ENCODE measurements at regions not wholly inside any gene's neighbourhood (a gene's known extent, or its start where the extent isn't known, plus 50 kb on each side); places are given as distances from the start of the nearest gene placed in this dataset.
"Not testable (repeated sequence)": the region's sequence is repeated elsewhere in the genome, so short reads cannot be mapped to it uniquely, and the experiment has no call there.

- not testable (repeated sequence) for H3K27ac ChIP-seq, H3K4me3 ChIP-seq
Observed at GRCh38 chr1:120609015-120609573, 114.7 kb upstream of the NBPF26 start.

- H3K4me3 ChIP-seq, H3K27ac ChIP-seq: not testable (repeated sequence)
Observed at GRCh38 chr1:120609834-120610233, 113.9 kb upstream of the NBPF26 start.

GRCh38 chr1:120614931-120615639 lies 108.7 kb upstream of the NBPF26 start:
- H3K4me3 ChIP-seq = not testable (repeated sequence)

GRCh38 chr1:120617493-120617892 lies 106.3 kb upstream of the NBPF26 start:
- H3K4me3 ChIP-seq, H3K27ac ChIP-seq: not testable (repeated sequence)

More at GRCh38 chr1:120614931-120615639, 108.7 kb upstream of the NBPF26 start:
- H3K27ac ChIP-seq = not testable (repeated sequence)

- H3K27ac ChIP-seq, H3K4me3 ChIP-seq: not testable (repeated sequence)
Observed at GRCh38 chr1:120619867-120620692, 103.7 kb upstream of the NBPF26 start.

GRCh38 chr1:120620693-120620969 lies 103.1 kb upstream of the NBPF26 start:
- not testable (repeated sequence) for H3K4me3 ChIP-seq, H3K27ac ChIP-seq

GRCh38 chr1:120621278-120621677 lies 102.5 kb upstream of the NBPF26 start:
- H3K4me3 ChIP-seq, H3K27ac ChIP-seq: not testable (repeated sequence)

- H3K4me3 ChIP-seq, H3K27ac ChIP-seq: not testable (repeated sequence)
Observed at GRCh38 chr1:120623539-120623938, 100.2 kb upstream of the NBPF26 start.

GRCh38 chr1:120624565-120625064 lies 99.1 kb upstream of the NBPF26 start:
- not testable (repeated sequence) for H3K4me3 ChIP-seq, H3K27ac ChIP-seq

- H3K4me3 ChIP-seq, H3K27ac ChIP-seq: not testable (repeated sequence)
Observed at GRCh38 chr1:120629832-120630455, 93.8 kb upstream of the NBPF26 start.

GRCh38 chr1:120634816-120635806 lies 88.6 kb upstream of the NBPF26 start:
- H3K27ac ChIP-seq, H3K4me3 ChIP-seq: not testable (repeated sequence)

- not testable (repeated sequence) for H3K4me3 ChIP-seq, H3K27ac ChIP-seq
Observed at GRCh38 chr1:120640261-120641013, 83.3 kb upstream of the NBPF26 start.

GRCh38 chr1:120641014-120641302 lies 82.8 kb upstream of the NBPF26 start:
- H3K4me3 ChIP-seq = not testable (repeated sequence)

GRCh38 chr1:120647182-120647581 lies 76.6 kb upstream of the NBPF26 start:
- not testable (repeated sequence) for H3K4me3 ChIP-seq, H3K27ac ChIP-seq

More at GRCh38 chr1:120641014-120641302, 82.8 kb upstream of the NBPF26 start:
- not testable (repeated sequence) for H3K27ac ChIP-seq

- not testable (repeated sequence) for H3K27ac ChIP-seq, H3K4me3 ChIP-seq
Observed at GRCh38 chr1:120648915-120649623, 74.7 kb upstream of the NBPF26 start.

GRCh38 chr1:120649730-120650129 lies 74.0 kb upstream of the NBPF26 start:
- H3K27ac ChIP-seq, H3K4me3 ChIP-seq: not testable (repeated sequence)

GRCh38 chr1:120654114-120654513 lies 69.6 kb upstream of the NBPF26 start:
- H3K4me3 ChIP-seq, H3K27ac ChIP-seq: not testable (repeated sequence)

GRCh38 chr1:120655394-120655793 lies 68.4 kb upstream of the NBPF26 start:
- H3K4me3 ChIP-seq, H3K27ac ChIP-seq: not testable (repeated sequence)
